HFFc6 (cell line): ENCODE measurements at regions not wholly inside any gene's neighbourhood (a gene's known extent, or its start where the extent isn't known, plus 50 kb on each side); places are given as distances from the start of the nearest gene placed in this dataset.

Source experiments
- DNase-seq: peaks from one replicate; pipeline ENCODE4 v3.0.0-alpha.2; 2018
- H3K27ac Mint-ChIP-seq: 2 replicates; pipeline ENCODE4 v1.8.0; 2020; ENCODE audit warnings: mild to moderate bottlenecking, mixed read lengths
- H3K27me3 Mint-ChIP-seq: 2 replicates; pipeline ENCODE4 v1.8.0; 2021; ENCODE audit warnings: mild to moderate bottlenecking, moderate library complexity, mixed read lengths; ENCODE audit not compliant: insufficient read depth
- H3K36me3 Mint-ChIP-seq: 2 replicates; pipeline ENCODE4 v1.8.0; 2021; ENCODE audit warnings: low read depth, mixed read lengths
- H3K4me1 Mint-ChIP-seq: 2 replicates; pipeline ENCODE4 v1.8.0; 2020; ENCODE audit warnings: low read depth, mixed read lengths
- H3K4me3 Mint-ChIP-seq: 2 replicates; pipeline ENCODE4 v1.8.0; 2020; ENCODE audit warnings: mild to moderate bottlenecking, moderate library complexity, mixed read lengths
- H3K9me3 Mint-ChIP-seq: 2 replicates; pipeline ENCODE4 v1.8.0; 2020; ENCODE audit warnings: mild to moderate bottlenecking, mixed read lengths
- CTCF ChIP-seq: fragments of 200-600 bp; sonication (generic); IDR thresholded peaks from 2 replicates; pipeline ENCODE4 v1.5.0; 2021; ENCODE audit warnings: antibody characterized with exemption, mild to moderate bottlenecking

- H3K27ac Mint-ChIP-seq = no peak overlapping the region
- 0 out of 2 replicates have a peak, but pooled peaks cover 4% of the 10 kb centered on the region for H3K36me3 Mint-ChIP-seq
- H3K4me3 Mint-ChIP-seq = no peak overlapping the region
- no peaks in the 10 kb centered on the region for H3K4me1 Mint-ChIP-seq
- no peak for TF ChIP-seq CTCF
- no peak for DNase-seq
- H3K27me3 Mint-ChIP-seq = peaks cover 3% of the 10 kb centered on the region
- H3K9me3 Mint-ChIP-seq = no peaks in the 10 kb centered on the region
These were observed 367.6 kb downstream of the GPM6A start for GRCh38 chr4:175444512-175444911.

GRCh38 chr4:175447016-175447415, 365.0 kb downstream of the GPM6A start:
- H3K4me1 Mint-ChIP-seq = no peaks in the 10 kb centered on the region
- H3K4me3 Mint-ChIP-seq = no peak overlapping the region
- 0 out of 2 replicates have a peak, but pooled peaks cover 4% of the 10 kb centered on the region for H3K36me3 Mint-ChIP-seq
- H3K27ac Mint-ChIP-seq = no peak overlapping the region
- DNase-seq = no peak
- TF ChIP-seq CTCF = no peak
- no peaks in the 10 kb centered on the region for H3K9me3 Mint-ChIP-seq
- H3K27me3 Mint-ChIP-seq = peaks cover 3% of the 10 kb centered on the region

GRCh38 chr4:175450446-175450845, 361.6 kb downstream of the GPM6A start:
- Mint-ChIP-seq H3K4me1 (peaks cover 11% of the 10 kb centered on the region; the same call in 1 of the 2 replicates), H3K4me3 (no peak overlapping the region), H3K27ac (no peak overlapping the region), H3K9me3 (peaks cover 4% of the 10 kb centered on the region; the same call in 1 of the 2 replicates), H3K27me3 (peaks cover 3% of the 10 kb centered on the region), H3K36me3 (0 out of 2 replicates have a peak, but pooled peaks cover 4% of the 10 kb centered on the region)
- TF ChIP-seq CTCF = no peak
- DNase-seq = no peak

GRCh38 chr4:175451238-175451965, 360.7 kb downstream of the GPM6A start:
- H3K4me3 Mint-ChIP-seq = no peak overlapping the region
- peaks cover 11% of the 10 kb centered on the region; the same call in 1 of the 2 replicates for H3K4me1 Mint-ChIP-seq
- no peak for TF ChIP-seq CTCF
- H3K27me3 Mint-ChIP-seq = peaks cover 3% of the 10 kb centered on the region
- no peak for DNase-seq
- 0 out of 2 replicates have a peak, but pooled peaks cover 4% of the 10 kb centered on the region for H3K36me3 Mint-ChIP-seq
- H3K27ac Mint-ChIP-seq = no peak overlapping the region
- peaks cover 4% of the 10 kb centered on the region; the same call in 1 of the 2 replicates for H3K9me3 Mint-ChIP-seq

- H3K27ac Mint-ChIP-seq = no peak overlapping the region
- peaks cover 11% of the 10 kb centered on the region; the same call in 1 of the 2 replicates for H3K4me1 Mint-ChIP-seq
- H3K27me3 Mint-ChIP-seq = peaks cover 3% of the 10 kb centered on the region
- 0 out of 2 replicates have a peak, but pooled peaks cover 4% of the 10 kb centered on the region for H3K36me3 Mint-ChIP-seq
- DNase-seq = no peak
- H3K4me3 Mint-ChIP-seq = no peak overlapping the region
- peaks cover 4% of the 10 kb centered on the region; the same call in 1 of the 2 replicates for H3K9me3 Mint-ChIP-seq
- TF ChIP-seq CTCF = no peak
These were observed 358.6 kb downstream of the GPM6A start for GRCh38 chr4:175453456-175453855.
